DND-41 (cell line): ENCODE measurements at regions not wholly inside any gene's neighbourhood (a gene's known extent, or its start where the extent isn't known, plus 50 kb on each side); places are given as distances from the start of the nearest gene placed in this dataset.

ENCODE experiments used
- CTCF ChIP-seq: IDR thresholded peaks from 2 replicates; pipeline ENCODE4 v1.5.1; 2012; ENCODE audit warnings: borderline replicate concordance, low read length, moderate library complexity, mild to moderate bottlenecking; ENCODE audit not compliant: poor library complexity, severe bottlenecking; ENCODE audit errors: extremely low read depth
- EZH2 ChIP-seq: IDR thresholded peaks from 3 replicates; pipeline ENCODE4 v1.6.1; 2012; ENCODE audit warnings: borderline replicate concordance, low read depth, mild to moderate bottlenecking, moderate library complexity, low read length, inconsistent platforms; ENCODE audit not compliant: severe bottlenecking

DNA sequence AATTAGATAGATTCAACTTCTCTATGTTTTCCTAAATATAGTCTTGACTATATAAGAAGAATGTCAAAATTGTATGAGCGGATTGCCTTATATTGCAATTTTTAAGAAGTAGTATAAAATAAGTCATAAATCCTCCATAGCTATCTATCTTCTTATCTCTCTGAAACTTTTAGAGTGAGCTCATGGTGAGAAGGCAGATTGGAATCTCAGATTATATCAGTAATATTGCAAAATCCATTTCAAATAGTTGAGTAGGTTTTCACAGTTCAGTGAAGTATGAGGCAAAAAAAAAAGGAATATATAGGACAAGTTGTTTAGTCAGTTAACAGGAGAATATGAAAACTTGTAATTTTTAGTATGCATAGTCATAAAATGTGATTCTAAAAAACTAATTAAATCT lies 156.4 kb downstream of the FAM174A start:
- TF ChIP-seq CTCF (no peak), EZH2 (no peak)
